Right atrium auricular region (tissue), 2 donors: ENCODE measurements at regions not wholly inside any gene's neighbourhood (a gene's known extent, or its start where the extent isn't known, plus 50 kb on each side); places are given as distances from the start of the nearest gene placed in this dataset.

Experiments used
- DNase-seq: peaks from one replicate; pipeline ENCODE4 v3.0.0-alpha.2; 2019; ENCODE audit warnings: low spot score
- H3K27ac ChIP-seq, 2 donors: fragments of 200-600 bp; sonication (generic); 1 replicate in 1 of 2; 2 replicates in 1 of 2; pipeline ENCODE4 v1.5.1; 2016 to 2019
- H3K27me3 ChIP-seq, 2 donors: fragments of 200-600 bp; sonication (generic); one replicate each; pipeline versions ENCODE4 v1.5.1 to v1.6.0; 2017 to 2019
- H3K36me3 ChIP-seq: fragments of 200-600 bp; sonication (generic); one replicate; pipeline ENCODE4 v1.5.1; 2016
- H3K4me1 ChIP-seq, 2 donors: fragments of 200-600 bp; sonication (generic); one replicate each; pipeline versions ENCODE4 v1.5.1 to v1.6.0; 2017 to 2019
- H3K4me3 ChIP-seq, 2 donors: fragments of 200-600 bp; sonication (generic); 1 replicate in 1 of 2; 2 replicates in 1 of 2; pipeline ENCODE4 v1.5.1; 2017 to 2019; ENCODE audit warnings: mild to moderate bottlenecking in 1 of 2, moderate library complexity in 1 of 2
- H3K9me3 ChIP-seq, 2 donors: fragments of 200-600 bp; sonication (generic); one replicate each; pipeline ENCODE4 v1.5.1; 2019
- TF ChIP-seq, protein P1 (sequence below), 2 donors: fragments of 200-600 bp; sonication (generic); IDR thresholded peaks; one replicate each; pipeline ENCODE4 v1.5.1; 2019; ENCODE audit warnings: antibody characterized with exemption in 2 of 2

DNA sequence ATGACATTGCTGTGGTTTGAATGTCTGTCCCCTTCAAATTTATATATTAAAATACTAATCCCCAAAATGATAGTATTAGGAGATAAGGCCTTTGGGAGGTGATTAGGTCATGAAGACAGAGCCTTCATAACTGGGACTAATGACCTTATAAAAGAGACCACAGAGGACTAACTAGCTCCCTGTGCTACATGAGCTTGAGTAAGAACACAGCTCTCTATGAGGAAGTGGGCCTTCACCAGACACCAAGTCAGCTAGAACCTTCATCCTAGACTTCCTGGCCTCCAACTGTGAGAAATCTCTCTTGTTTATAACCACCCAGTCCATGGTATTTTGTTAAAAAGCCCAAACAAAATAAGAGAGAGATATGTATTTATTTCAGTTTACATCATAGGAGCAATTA is 242.2 kb upstream of the CTSO start:
- no peak for DNase-seq
- Histone ChIP-seq H3K9me3 (no peaks in the 10 kb centered on the region), H3K36me3 (no peaks in the 10 kb centered on the region), H3K27me3 (no peaks in the 10 kb centered on the region), H3K4me1 (no peaks in the 10 kb centered on the region), H3K4me3 (no peak overlapping the region), H3K27ac (no peak overlapping the region)
- TF ChIP-seq, protein P1, sequence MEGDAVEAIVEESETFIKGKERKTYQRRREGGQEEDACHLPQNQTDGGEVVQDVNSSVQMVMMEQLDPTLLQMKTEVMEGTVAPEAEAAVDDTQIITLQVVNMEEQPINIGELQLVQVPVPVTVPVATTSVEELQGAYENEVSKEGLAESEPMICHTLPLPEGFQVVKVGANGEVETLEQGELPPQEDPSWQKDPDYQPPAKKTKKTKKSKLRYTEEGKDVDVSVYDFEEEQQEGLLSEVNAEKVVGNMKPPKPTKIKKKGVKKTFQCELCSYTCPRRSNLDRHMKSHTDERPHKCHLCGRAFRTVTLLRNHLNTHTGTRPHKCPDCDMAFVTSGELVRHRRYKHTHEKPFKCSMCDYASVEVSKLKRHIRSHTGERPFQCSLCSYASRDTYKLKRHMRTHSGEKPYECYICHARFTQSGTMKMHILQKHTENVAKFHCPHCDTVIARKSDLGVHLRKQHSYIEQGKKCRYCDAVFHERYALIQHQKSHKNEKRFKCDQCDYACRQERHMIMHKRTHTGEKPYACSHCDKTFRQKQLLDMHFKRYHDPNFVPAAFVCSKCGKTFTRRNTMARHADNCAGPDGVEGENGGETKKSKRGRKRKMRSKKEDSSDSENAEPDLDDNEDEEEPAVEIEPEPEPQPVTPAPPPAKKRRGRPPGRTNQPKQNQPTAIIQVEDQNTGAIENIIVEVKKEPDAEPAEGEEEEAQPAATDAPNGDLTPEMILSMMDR (IDR thresholded peaks at IDR 0.05) = no peak

DNA sequence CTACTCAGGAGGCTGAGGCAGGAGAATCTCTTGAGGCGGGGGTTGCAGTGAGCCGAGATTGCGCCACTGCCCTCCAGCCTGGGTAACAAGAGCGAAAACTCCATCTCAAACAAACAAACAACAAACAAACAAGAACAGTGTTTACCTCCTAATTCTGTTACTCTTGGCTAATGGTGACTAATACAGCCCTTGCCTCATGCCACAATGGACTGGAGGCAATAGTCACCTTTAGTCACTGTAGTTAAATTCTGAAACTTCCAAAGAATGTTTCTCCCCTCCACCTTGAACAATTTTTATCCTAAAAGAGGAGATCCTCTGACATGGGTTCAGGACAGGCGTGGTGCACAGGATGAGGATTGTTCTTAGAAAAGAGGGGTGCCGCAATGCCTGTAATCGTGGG is 241.2 kb upstream of the CTSO start:
- Histone ChIP-seq H3K4me1 (no peaks in the 10 kb centered on the region), H3K36me3 (no peaks in the 10 kb centered on the region), H3K9me3 (no peaks in the 10 kb centered on the region), H3K4me3 (no peak overlapping the region), H3K27ac (no peak overlapping the region), H3K27me3 (no peaks in the 10 kb centered on the region)
- TF ChIP-seq, protein P1 (IDR thresholded peaks at IDR 0.05) = no peak
- DNase-seq = no peak

DNA sequence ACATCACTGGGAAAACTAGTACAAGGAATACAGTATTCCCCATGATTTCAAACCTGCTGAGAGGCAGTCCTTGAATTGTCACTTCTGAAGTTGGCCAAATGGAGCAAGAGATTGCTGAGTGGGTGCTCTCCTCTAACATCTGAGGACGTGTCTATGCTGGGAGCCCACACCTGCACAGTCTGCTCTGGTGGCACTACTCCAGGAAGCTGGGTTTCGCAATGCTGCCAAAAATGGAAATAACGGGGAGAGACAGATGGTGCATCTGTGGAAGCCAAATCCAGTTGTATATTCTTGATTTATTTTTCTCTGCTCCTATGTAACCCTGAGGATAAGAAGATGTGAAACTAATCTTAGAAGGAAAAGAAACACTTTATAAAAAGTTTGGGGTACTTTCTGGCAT is 240.1 kb upstream of the CTSO start:
- H3K36me3 ChIP-seq = no peaks in the 10 kb centered on the region
- H3K27me3 ChIP-seq = no peaks in the 10 kb centered on the region
- no peak overlapping the region for H3K4me3 ChIP-seq
- no peaks in the 10 kb centered on the region for H3K4me1 ChIP-seq
- no peak overlapping the region for H3K27ac ChIP-seq
- no peaks in the 10 kb centered on the region for H3K9me3 ChIP-seq
- TF ChIP-seq, protein P1 (IDR thresholded peaks at IDR 0.05) = no peak
- no peak for DNase-seq

DNA sequence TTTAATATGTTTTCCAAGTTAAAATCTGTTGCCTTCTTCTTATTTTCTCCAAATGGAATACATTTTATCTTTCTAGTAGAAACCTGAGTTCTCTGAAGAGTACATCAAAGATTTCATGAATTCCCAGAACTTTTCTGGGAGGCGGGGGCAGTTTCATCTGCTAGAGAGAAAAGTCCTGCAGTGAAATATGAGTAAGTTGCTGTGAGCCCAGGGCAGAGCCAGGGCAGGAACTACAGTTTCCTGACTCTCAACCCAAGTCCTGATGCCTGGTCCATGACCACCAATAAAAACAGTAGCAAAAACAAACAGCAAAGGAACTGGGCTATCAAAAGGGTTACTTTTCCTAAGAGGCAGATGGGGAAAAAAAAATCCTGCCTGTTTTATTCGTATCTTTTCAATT is 239.4 kb upstream of the CTSO start:
- no peak for DNase-seq

DNA sequence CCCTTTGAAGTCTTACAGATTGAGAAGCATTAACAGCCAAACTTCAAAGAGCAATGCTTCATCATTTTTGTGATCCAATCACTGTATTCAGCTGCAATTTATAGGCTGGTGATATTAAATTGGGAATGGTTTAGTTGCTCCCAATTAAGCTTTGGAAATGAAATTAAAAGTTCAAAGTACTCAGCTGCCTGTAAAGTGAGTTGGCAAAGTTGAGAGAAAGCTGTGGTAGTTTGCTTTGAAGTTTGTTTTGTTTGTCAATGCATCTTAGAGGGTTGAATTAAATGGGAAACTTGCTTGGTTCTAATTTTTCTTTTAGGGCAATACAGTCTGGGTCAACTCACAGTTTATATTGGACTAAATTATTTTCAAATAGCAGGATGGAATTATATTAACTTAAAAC is 238.4 kb upstream of the CTSO start:
- no peaks in the 10 kb centered on the region for H3K36me3 ChIP-seq
- no peak overlapping the region for H3K27ac ChIP-seq
- DNase-seq = no peak
- no peaks in the 10 kb centered on the region for H3K4me1 ChIP-seq
- H3K4me3 ChIP-seq = no peak overlapping the region
- TF ChIP-seq, protein P1 (IDR thresholded peaks at IDR 0.05) = no peak
- H3K27me3 ChIP-seq = no peaks in the 10 kb centered on the region
- H3K9me3 ChIP-seq = no peaks in the 10 kb centered on the region

More for the DNA sequence above, 239.4 kb upstream of the CTSO start:
- H3K9me3 ChIP-seq = no peaks in the 10 kb centered on the region
- no peaks in the 10 kb centered on the region for H3K36me3 ChIP-seq
- TF ChIP-seq, protein P1 (IDR thresholded peaks at IDR 0.05) = no peak
- no peaks in the 10 kb centered on the region for H3K4me1 ChIP-seq
- H3K4me3 ChIP-seq = no peak overlapping the region
- no peaks in the 10 kb centered on the region for H3K27me3 ChIP-seq
- H3K27ac ChIP-seq = no peak overlapping the region

DNA sequence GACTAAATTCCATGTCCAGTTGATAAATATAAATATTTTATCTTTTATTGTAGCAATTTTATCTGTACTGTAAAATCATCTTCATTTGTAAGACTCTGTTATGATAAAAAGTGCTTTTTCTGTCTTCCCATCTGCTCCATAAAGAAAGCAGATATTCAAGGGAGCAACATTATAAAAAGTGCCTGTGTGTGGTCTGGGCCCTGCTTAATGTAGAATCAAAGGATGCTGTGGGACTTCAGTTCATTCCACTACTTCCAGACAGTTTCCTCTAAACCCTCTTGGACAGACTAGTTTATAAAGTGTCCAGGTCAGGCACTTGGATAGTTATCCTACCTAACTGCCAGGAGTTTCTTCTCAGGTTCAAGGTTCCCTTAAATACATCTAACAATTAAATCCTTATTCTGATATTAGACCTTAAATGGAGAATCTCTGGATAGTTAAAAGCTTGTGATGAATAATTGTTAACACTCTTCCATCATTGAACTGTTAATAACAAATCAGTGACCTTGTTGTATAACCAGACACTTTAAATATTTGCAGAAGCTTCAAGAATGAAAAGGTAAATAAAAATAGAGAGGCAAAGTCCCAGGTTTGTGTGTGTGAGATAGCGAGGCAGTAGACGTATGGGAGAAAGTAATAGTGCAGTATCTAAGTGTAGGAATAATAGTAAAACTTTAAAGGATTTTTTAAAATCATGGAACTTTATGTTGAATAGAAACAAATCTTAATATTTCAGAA is 237.5 kb upstream of the CTSO start:
- Histone ChIP-seq H3K27ac (no peak overlapping the region), H3K4me1 (no peaks in the 10 kb centered on the region), H3K4me3 (no peak overlapping the region), H3K36me3 (no peaks in the 10 kb centered on the region), H3K27me3 (no peaks in the 10 kb centered on the region), H3K9me3 (no peaks in the 10 kb centered on the region)
- TF ChIP-seq, protein P1 (IDR thresholded peaks at IDR 0.05) = no peak
- no peak for DNase-seq
